RWPE2 (cell line): ENCODE measurements at regions not wholly inside any gene's neighbourhood (a gene's known extent, or its start where the extent isn't known, plus 50 kb on each side); places are given as distances from the start of the nearest gene placed in this dataset.

ENCODE experiments used
- ATAC-seq: fragments of 200-7000 bp; cut with Tn5 transposase; 3 replicates; pipeline ENCODE4 v1.9.1; 2021; ENCODE audit warnings: low read depth
- DNase-seq: peaks from one replicate; pipeline ENCODE4 v3.0.0-alpha.2; 2020; ENCODE audit warnings: low spot score
- H3K27ac ChIP-seq: fragments of 450-650 bp; 2 replicates; pipeline ENCODE4 v1.5.1; 2017; ENCODE audit warnings: mild to moderate bottlenecking; ENCODE audit not compliant: poor library complexity, severe bottlenecking
- H3K27me3 ChIP-seq: fragments of 250-450 bp; sonication (Bioruptor Pico); 2 replicates; pipeline ENCODE4 v1.5.1; 2021; ENCODE audit warnings: mild to moderate bottlenecking, moderate library complexity; ENCODE audit not compliant: insufficient read depth, poor library complexity, severe bottlenecking
- H3K36me3 ChIP-seq: fragments of 250-450 bp; sonication (Bioruptor Pico); 2 replicates; pipeline ENCODE4 v1.5.1; 2020; ENCODE audit warnings: low read depth, mild to moderate bottlenecking, moderate library complexity
- H3K4me1 ChIP-seq: fragments of 250-450 bp; sonication (Bioruptor Pico); 2 replicates; pipeline ENCODE4 v1.5.1; 2021; ENCODE audit warnings: mild to moderate bottlenecking, moderate library complexity; ENCODE audit not compliant: insufficient read depth, poor library complexity, severe bottlenecking
- H3K4me3 ChIP-seq: fragments of 250-450 bp; sonication (Bioruptor Pico); 2 replicates; pipeline ENCODE4 v1.5.1; 2021; ENCODE audit warnings: mild to moderate bottlenecking, moderate library complexity; ENCODE audit not compliant: severe bottlenecking
- H3K9me3 ChIP-seq: fragments of 250-450 bp; sonication (Bioruptor Pico); 2 replicates; pipeline ENCODE4 v1.5.1; 2021; ENCODE audit warnings: mild to moderate bottlenecking, moderate library complexity; ENCODE audit not compliant: severe bottlenecking
- TF ChIP-seq, protein P1 (sequence below): fragments of 450-650 bp; IDR thresholded peaks from one replicate; pipeline ENCODE4 v1.5.1; 2017; ENCODE audit warnings: mild to moderate bottlenecking, moderate library complexity; ENCODE audit not compliant: poor library complexity, severe bottlenecking

DNA sequence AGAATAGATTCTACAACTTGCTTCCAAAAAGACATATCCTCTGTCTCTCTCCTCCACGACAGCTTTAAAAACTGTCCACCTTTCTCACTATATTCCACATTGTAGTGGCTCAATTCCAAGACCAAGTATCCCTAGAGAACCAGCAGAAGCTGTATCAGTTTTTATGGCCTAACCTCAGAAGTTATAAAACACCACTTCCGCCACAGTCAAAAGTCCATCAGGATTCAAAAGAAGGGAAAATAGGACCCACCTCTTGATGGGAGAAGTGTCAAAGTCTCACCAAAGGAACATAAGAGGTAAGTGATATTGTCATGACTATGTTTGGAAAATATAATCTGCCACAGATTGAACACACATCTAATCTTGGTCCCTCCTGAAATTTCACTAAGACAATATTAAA lies 299.2 kb upstream of the RGMB start:
- Histone ChIP-seq H3K27ac (no peak overlapping the region), H3K27me3 (no peaks in the 10 kb centered on the region), H3K4me3 (no peak overlapping the region), H3K4me1 (no peaks in the 10 kb centered on the region), H3K36me3 (no peaks in the 10 kb centered on the region), H3K9me3 (no peaks in the 10 kb centered on the region)
- TF ChIP-seq, protein P1, sequence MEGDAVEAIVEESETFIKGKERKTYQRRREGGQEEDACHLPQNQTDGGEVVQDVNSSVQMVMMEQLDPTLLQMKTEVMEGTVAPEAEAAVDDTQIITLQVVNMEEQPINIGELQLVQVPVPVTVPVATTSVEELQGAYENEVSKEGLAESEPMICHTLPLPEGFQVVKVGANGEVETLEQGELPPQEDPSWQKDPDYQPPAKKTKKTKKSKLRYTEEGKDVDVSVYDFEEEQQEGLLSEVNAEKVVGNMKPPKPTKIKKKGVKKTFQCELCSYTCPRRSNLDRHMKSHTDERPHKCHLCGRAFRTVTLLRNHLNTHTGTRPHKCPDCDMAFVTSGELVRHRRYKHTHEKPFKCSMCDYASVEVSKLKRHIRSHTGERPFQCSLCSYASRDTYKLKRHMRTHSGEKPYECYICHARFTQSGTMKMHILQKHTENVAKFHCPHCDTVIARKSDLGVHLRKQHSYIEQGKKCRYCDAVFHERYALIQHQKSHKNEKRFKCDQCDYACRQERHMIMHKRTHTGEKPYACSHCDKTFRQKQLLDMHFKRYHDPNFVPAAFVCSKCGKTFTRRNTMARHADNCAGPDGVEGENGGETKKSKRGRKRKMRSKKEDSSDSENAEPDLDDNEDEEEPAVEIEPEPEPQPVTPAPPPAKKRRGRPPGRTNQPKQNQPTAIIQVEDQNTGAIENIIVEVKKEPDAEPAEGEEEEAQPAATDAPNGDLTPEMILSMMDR, result no peak
- no peak for DNase-seq
- ATAC-seq, result no peak

DNA sequence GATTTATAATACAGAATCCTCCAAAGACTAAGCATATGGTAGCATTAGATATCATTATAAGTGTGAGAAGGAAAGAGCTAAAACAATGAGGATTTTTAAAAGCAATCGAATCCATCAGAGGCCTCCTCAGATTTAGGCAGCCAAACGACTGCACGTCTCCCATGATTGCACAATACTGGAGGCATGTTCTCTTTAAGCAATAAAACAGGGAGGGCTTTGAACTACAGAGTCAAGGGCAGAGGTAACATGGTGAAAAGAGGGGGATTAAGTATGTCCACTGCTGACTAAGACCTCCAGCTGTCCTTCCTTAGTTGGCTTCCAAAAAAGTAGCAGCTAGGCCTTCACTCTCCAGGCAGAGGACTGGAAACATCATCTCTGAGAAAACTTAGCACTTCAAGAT lies 298.7 kb upstream of the RGMB start:
- H3K4me3 ChIP-seq, result no peak overlapping the region
- DNase-seq, result no peak
- H3K36me3 ChIP-seq, result no peaks in the 10 kb centered on the region
- H3K4me1 ChIP-seq, result no peaks in the 10 kb centered on the region
- H3K27ac ChIP-seq, result no peak overlapping the region
- H3K27me3 ChIP-seq, result no peaks in the 10 kb centered on the region
- ATAC-seq, result no peak
- TF ChIP-seq, protein P1, result no peak
- H3K9me3 ChIP-seq, result no peaks in the 10 kb centered on the region

DNA sequence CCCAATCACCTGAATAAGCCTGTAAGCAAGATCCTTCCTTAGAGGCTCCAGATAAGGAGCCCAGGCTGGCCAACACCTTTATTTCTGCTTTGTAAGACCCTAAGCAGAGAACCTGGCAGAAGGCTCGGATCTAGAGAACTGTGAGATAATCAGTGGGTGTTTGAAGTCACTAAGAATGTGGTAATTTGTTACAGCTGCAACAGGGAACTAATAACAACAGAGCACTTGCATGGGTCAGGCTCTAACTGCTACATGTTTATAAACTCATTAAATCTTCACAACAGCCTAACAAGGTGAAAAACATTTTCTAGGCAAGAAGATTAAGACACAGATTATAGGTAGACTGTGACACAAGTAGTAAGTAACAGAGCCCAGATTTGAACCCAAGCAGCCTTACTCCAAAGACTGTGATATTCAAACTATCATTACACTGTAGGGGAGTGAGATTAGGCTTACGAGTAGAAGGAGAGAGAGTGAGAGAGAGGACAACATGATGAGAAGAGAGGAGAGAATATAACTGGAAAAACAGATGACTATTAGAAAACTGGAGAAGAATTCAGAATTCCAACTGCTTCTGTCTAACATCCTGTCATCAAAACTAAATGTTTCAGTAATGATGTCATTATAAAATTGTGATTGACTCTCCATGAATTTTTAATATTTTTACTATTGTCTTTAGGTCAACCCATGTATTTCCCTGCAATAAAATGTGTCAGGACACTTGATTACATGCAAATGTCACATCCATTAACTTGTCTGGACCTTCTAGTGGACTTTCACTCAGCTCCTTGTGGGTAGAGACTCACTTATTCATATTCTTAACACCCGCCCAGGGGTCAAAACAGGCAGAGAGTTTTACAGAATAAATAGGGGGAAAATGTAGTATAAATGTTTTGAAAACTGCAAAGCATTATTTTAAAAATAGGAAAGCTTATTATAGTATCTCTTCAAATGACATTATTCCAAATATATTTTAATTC lies 290.9 kb upstream of the RGMB start:
- Histone ChIP-seq H3K27me3 (no peaks in the 10 kb centered on the region), H3K9me3 (no peaks in the 10 kb centered on the region), H3K4me3 (no peak overlapping the region), H3K4me1 (no peaks in the 10 kb centered on the region), H3K36me3 (no peaks in the 10 kb centered on the region), H3K27ac (no peak overlapping the region)
- TF ChIP-seq, protein P1, result no peak
- no peak for ATAC-seq
- DNase-seq, result no peak

DNA sequence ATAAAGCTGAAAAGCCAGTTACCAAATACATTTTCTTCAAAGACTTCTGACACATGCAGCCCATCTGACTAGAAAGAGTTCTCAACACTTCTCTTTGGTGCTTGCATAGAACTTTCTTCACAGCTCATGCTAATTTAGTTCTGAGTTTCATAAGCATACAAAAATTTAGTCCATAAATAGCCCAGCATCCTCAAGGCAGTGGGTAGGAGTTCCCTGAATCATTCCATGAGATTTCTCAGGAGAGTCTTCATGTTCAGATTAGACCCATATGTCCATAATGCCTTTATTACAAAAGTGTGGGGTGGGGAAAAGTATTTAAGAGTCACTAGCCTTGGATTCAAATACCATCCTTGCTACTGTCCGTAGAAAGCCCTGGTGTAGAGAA lies 290.2 kb upstream of the RGMB start:
- Histone ChIP-seq H3K36me3 (no peaks in the 10 kb centered on the region), H3K4me3 (no peak overlapping the region), H3K27me3 (no peaks in the 10 kb centered on the region), H3K4me1 (no peaks in the 10 kb centered on the region), H3K9me3 (no peaks in the 10 kb centered on the region), H3K27ac (no peak overlapping the region)
- ATAC-seq, result no peak
- TF ChIP-seq, protein P1, result no peak
- no peak for DNase-seq

DNA sequence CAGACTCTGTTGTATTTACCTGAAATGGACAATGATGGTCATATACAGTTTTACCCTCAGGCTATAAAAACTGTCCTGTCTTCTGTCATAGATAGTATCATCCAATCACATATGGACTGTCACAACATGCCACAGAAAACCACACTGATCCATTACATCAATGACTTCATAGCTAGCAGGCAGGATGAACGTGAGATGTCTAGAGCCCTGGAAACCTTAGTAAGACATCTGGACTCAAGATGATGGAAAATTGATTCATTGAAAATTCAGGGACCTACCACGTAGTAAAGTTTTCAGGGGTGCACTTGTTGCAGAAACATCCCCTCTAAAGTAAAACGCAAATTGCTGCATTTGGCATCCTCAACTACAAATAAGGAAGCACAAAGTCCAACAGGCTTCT lies 284.4 kb upstream of the RGMB start:
- no peaks in the 10 kb centered on the region for H3K9me3 ChIP-seq
- DNase-seq, result no peak
- H3K27ac ChIP-seq, result no peak overlapping the region
- no peak overlapping the region for H3K4me3 ChIP-seq
- TF ChIP-seq, protein P1, result no peak
- H3K36me3 ChIP-seq, result no peaks in the 10 kb centered on the region
- H3K4me1 ChIP-seq, result no peaks in the 10 kb centered on the region
- ATAC-seq, result no peak
- no peaks in the 10 kb centered on the region for H3K27me3 ChIP-seq
